ENCODE measurements at regions not wholly inside any gene's neighbourhood (a gene's known extent, or its start where the extent isn't known, plus 50 kb on each side); places are given as distances from the start of the nearest gene placed in this dataset.

GRCh38 chr2:120559401-120559800, 176.3 kb upstream of the GLI2 start:
- no peak overlapping the region for H3K4me3 Mint-ChIP-seq (ENCODE audit: unreplicated experiment)
- H3K36me3 Mint-ChIP-seq (ENCODE audit: low read depth, unreplicated experiment), result peaks cover 4% of the 10 kb centered on the region
- no peaks in the 10 kb centered on the region for H3K9me3 Mint-ChIP-seq (ENCODE audit: unreplicated experiment)
- no peak overlapping the region for H3K27ac Mint-ChIP-seq (ENCODE audit: unreplicated experiment)
- no peak for DNase-seq (ENCODE audit: low spot score)
- H3K27me3 Mint-ChIP-seq (ENCODE audit: unreplicated experiment), result peaks cover 23% of the 10 kb centered on the region
- peaks cover 5% of the 10 kb centered on the region for H3K4me1 Mint-ChIP-seq (ENCODE audit: unreplicated experiment)
- TF ChIP-seq CTCF (IDR thresholded peaks at IDR 0.05; ENCODE audit: unreplicated experiment), result no peak

- Mint-ChIP-seq H3K4me3 (ENCODE audit: unreplicated experiment) (no peak overlapping the region), H3K27me3 (ENCODE audit: unreplicated experiment) (peaks cover 23% of the 10 kb centered on the region), H3K36me3 (ENCODE audit: low read depth, unreplicated experiment) (peaks cover 4% of the 10 kb centered on the region), H3K27ac (ENCODE audit: unreplicated experiment) (no peak overlapping the region), H3K4me1 (ENCODE audit: unreplicated experiment) (no peaks in the 10 kb centered on the region), H3K9me3 (ENCODE audit: unreplicated experiment) (no peaks in the 10 kb centered on the region)
- DNase-seq (ENCODE audit: low spot score), result no peak
- no peak for TF ChIP-seq CTCF (IDR thresholded peaks at IDR 0.05; ENCODE audit: unreplicated experiment)
Measured at GRCh38 chr2:120560330-120560729, 175.3 kb upstream of the GLI2 start.

DNA sequence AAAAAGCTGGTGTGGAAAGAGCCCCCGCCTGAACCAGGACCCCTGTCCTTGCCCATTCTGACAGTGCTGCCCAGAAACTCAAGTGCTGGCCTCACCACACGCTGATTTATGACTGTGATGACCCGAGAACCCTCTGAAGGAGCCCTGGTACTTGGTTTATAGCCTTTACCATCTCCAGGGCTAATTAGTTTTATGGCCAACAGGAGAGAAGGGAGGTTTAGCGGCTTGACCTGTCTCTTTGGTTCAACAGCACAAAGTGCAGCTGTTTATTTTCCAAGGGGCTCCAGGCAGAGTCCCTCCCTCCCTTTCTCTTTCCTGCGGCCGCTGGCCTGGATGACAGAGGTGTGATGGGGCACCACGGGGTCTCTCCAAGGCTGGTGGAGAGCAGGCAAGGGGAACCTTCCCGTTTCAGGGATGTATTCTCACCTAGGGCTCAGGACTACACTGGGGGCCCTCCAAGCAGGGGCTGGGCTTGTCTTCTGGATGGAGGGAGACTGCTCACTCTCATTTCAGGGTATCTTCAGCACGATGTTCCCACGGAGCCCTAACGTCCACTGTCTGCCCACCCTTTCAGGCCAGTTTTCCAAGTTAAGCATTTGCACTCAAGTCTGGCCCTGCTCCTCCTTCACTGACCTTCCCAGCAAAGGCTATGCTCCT, 174.2 kb upstream of the GLI2 start:
- no peak for DNase-seq (ENCODE audit: low spot score)
- no peak for TF ChIP-seq CTCF (IDR thresholded peaks at IDR 0.05; ENCODE audit: unreplicated experiment)
- Mint-ChIP-seq H3K36me3 (ENCODE audit: low read depth, unreplicated experiment) (peaks cover 4% of the 10 kb centered on the region), H3K4me1 (ENCODE audit: unreplicated experiment) (no peaks in the 10 kb centered on the region), H3K27ac (ENCODE audit: unreplicated experiment) (no peak overlapping the region), H3K27me3 (ENCODE audit: unreplicated experiment) (peaks cover 20% of the 10 kb centered on the region), H3K9me3 (ENCODE audit: unreplicated experiment) (no peaks in the 10 kb centered on the region), H3K4me3 (ENCODE audit: unreplicated experiment) (no peak overlapping the region)

DNA sequence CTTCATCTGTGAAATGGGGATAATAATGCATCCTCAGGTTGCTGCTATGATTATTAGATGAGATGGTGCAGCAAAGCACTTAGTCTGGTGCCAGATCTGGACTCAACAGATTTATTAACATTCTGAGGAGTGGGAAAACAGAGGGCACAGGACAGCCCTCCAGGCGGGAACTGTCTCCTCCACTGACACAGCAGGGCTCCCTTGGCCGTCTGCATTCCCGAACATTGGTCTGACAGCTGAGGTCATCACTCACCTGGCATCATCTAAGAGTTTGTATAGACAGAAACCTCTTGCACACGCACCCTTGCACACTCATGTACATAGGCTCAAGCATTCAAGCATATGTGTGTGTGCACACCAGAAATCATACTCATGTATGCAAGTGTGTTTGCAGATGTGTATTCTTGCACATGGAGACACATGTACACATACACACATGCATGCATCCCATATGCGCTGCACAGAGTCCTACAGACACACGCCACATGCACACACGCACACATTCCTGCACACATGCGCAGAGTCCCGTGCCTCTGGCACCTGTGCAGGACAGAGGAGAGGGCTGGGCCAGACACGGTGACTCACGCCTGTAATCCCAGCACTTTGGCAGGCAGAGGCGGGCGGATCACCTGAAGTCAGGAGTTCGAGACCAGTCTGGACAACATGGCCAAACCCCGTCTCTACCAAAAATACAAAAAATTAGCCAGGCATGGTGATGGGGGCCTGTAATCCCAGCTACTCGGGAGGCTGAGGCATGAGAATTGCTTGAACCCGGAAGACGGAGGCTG, 173.3 kb upstream of the GLI2 start:
- peaks cover 20% of the 10 kb centered on the region for H3K27me3 Mint-ChIP-seq (ENCODE audit: unreplicated experiment)
- TF ChIP-seq CTCF (IDR thresholded peaks at IDR 0.05; ENCODE audit: unreplicated experiment), result no peak
- no peak for DNase-seq (ENCODE audit: low spot score)
- H3K9me3 Mint-ChIP-seq (ENCODE audit: unreplicated experiment), result no peaks in the 10 kb centered on the region
- H3K36me3 Mint-ChIP-seq (ENCODE audit: low read depth, unreplicated experiment), result peaks cover 4% of the 10 kb centered on the region
- no peak overlapping the region for H3K27ac Mint-ChIP-seq (ENCODE audit: unreplicated experiment)
- H3K4me3 Mint-ChIP-seq (ENCODE audit: unreplicated experiment), result no peak overlapping the region
- no peaks in the 10 kb centered on the region for H3K4me1 Mint-ChIP-seq (ENCODE audit: unreplicated experiment)

DNA sequence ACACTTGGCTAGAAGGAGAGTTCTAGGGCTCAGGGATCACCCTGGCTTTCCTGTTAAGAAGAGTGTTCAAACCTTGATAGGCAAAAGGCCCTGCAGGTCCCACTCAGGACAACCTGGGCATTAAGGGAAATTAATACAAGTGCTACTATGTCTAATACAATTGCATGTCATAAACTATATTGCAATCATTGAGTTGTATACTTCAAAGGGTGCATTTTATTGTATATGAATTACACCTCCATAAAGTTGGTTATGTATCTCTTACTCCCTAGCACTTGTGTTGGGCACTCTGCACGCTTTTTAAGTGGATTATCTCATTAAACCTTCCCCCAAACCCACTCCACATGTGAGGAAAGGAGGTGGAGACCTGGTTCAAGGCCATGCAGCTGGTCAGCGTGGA, 172.1 kb upstream of the GLI2 start:
- Mint-ChIP-seq H3K27ac (ENCODE audit: unreplicated experiment) (no peak overlapping the region), H3K4me3 (ENCODE audit: unreplicated experiment) (no peak overlapping the region), H3K4me1 (ENCODE audit: unreplicated experiment) (no peaks in the 10 kb centered on the region), H3K36me3 (ENCODE audit: low read depth, unreplicated experiment) (peaks cover 4% of the 10 kb centered on the region), H3K9me3 (ENCODE audit: unreplicated experiment) (no peaks in the 10 kb centered on the region), H3K27me3 (ENCODE audit: unreplicated experiment) (peaks cover 14% of the 10 kb centered on the region)
- no peak for TF ChIP-seq CTCF (IDR thresholded peaks at IDR 0.05; ENCODE audit: unreplicated experiment)
- DNase-seq (ENCODE audit: low spot score), result no peak

Data from endothelial cell (in vitro differentiated cells).